GM12878 (cell line): ENCODE measurements at regions not wholly inside any gene's neighbourhood (a gene's known extent, or its start where the extent isn't known, plus 50 kb on each side); places are given as distances from the start of the nearest gene placed in this dataset.

Experiments
- CHD4 ChIP-seq: fragments of 200-600 bp; sonication (generic); IDR thresholded peaks from 2 replicates; pipeline ENCODE4 v1.6.1; 2016; ENCODE audit warnings: mild to moderate bottlenecking
- CTCF ChIP-seq, 3 experiments: IDR thresholded peaks in 2 of 3; conservative IDR thresholded peaks in 1 of 3; 2 replicates each; pipeline ENCODE4 v1.5.1; 2011; ENCODE audit warnings: low read depth in 3 of 3, low read length in 3 of 3, mild to moderate bottlenecking in 3 of 3, control low read depth in 2 of 3, moderate library complexity in 2 of 3, inconsistent platforms in 1 of 3, mixed read lengths in 1 of 3; ENCODE audit not compliant: control insufficient read depth in 2 of 3, insufficient read depth in 1 of 3; ENCODE audit errors: extremely low read depth in 1 of 3
- ETV6 ChIP-seq, 2 experiments: fragments of 450-650 bp in 1 of 2; IDR thresholded peaks in 1 of 2; conservative IDR thresholded peaks in 1 of 2; 2 replicates each; pipeline ENCODE4 v1.6.1; 2014; ENCODE audit warnings: antibody characterized with exemption in 1 of 2, borderline replicate concordance in 1 of 2, low read depth in 1 of 2, mild to moderate bottlenecking in 1 of 2, moderate library complexity in 1 of 2
- GABPA ChIP-seq: IDR thresholded peaks from 2 replicates; pipeline ENCODE4 v1.6.1; 2014; ENCODE audit warnings: antibody characterized with exemption, low read depth, mild to moderate bottlenecking, inconsistent platforms
- RAD21 ChIP-seq: IDR thresholded peaks from 2 replicates; pipeline ENCODE4 v1.6.1; 2011; ENCODE audit warnings: mild to moderate bottlenecking, low read depth, low read length, moderate library complexity; ENCODE audit not compliant: insufficient read depth
- RB1 ChIP-seq: fragments of 450-650 bp; formaldehyde crosslinking; IDR thresholded peaks from 2 replicates; pipeline ENCODE4 v1.6.1; 2017; ENCODE audit warnings: mild to moderate bottlenecking, borderline replicate concordance
- RFX5 ChIP-seq: IDR thresholded peaks from 2 replicates; pipeline ENCODE4 v1.6.1; 2011; ENCODE audit warnings: low read depth, low read length, improper control_type of control experiment
- SPI1 ChIP-seq: IDR thresholded peaks from 2 replicates; pipeline ENCODE4 v1.6.1; 2011; ENCODE audit warnings: low read depth, mild to moderate bottlenecking, low read length, moderate library complexity, borderline replicate concordance; ENCODE audit not compliant: insufficient read depth
- ZZZ3 ChIP-seq: IDR thresholded peaks from 2 replicates; pipeline ENCODE4 v1.6.1; 2011; ENCODE audit warnings: low read depth; ENCODE audit not compliant: control insufficient read depth, insufficient read length

GRCh38 chr7:8378349-8379019 is 54.9 kb upstream of the NXPH1 start:
- TF ChIP-seq CTCF (IDR thresholded peaks at IDR 0.05 in 2 of 3, conservative IDR thresholded peaks at IDR 0.05 in 1 of 3; ENCODE audit: control insufficient read depth in 2 of 3, extremely low read depth in 1 of 3, insufficient read depth in 1 of 3, low read depth in 3 of 3, low read length in 3 of 3) (no peak), RB1 (no peak), RFX5 (no peak), ZZZ3 (no peak), RAD21 (no peak), GABPA (no peak), ETV6 (conservative IDR thresholded peaks at IDR 0.05 in 1 of 2, IDR thresholded peaks at IDR 0.05 in 1 of 2; ENCODE audit: borderline replicate concordance in 1 of 2, low read depth in 1 of 2) (no peak), SPI1 (no peak), CHD4 (no peak)
